ENCODE measurements at regions not wholly inside any gene's neighbourhood (a gene's known extent, or its start where the extent isn't known, plus 50 kb on each side); places are given as distances from the start of the nearest gene placed in this dataset.

- DNase-seq, result no peak
- in situ Hi-C loops (cut with HindIII; ENCODE audit: low pct_ligation_motif_present, low pct_unique_long_range_greater_than_20kb, low sequenced_read_pairs), result no loop called here
Measured at GRCh38 chr13:107586216-107586615, 629.1 kb downstream of the LIG4 start.

GRCh38 chr13:107585469-107586180, 629.7 kb downstream of the LIG4 start:
- in situ Hi-C loops (cut with HindIII; ENCODE audit: low pct_ligation_motif_present, low pct_unique_long_range_greater_than_20kb, low sequenced_read_pairs), result no loop called here
- DNase-seq, result no peak

GRCh38 chr13:107582171-107582570, 633.2 kb downstream of the LIG4 start:
- DNase-seq, result no peak
- in situ Hi-C loops (cut with HindIII; ENCODE audit: low pct_ligation_motif_present, low pct_unique_long_range_greater_than_20kb, low sequenced_read_pairs), result no loop called here

GRCh38 chr13:107580741-107581412, 634.5 kb downstream of the LIG4 start:
- no peak for DNase-seq
- in situ Hi-C loops (cut with HindIII; ENCODE audit: low pct_ligation_motif_present, low pct_unique_long_range_greater_than_20kb, low sequenced_read_pairs), result no loop called here

GRCh38 chr13:107576430-107576829, 638.9 kb downstream of the LIG4 start:
- no peak for DNase-seq
- in situ Hi-C loops (cut with HindIII; ENCODE audit: low pct_ligation_motif_present, low pct_unique_long_range_greater_than_20kb, low sequenced_read_pairs), result no loop called here

GRCh38 chr13:107574517-107575210, 640.7 kb downstream of the LIG4 start:
- in situ Hi-C loops (cut with HindIII; ENCODE audit: low pct_ligation_motif_present, low pct_unique_long_range_greater_than_20kb, low sequenced_read_pairs), result no loop called here
- no peak for DNase-seq

GRCh38 chr13:107573184-107573583, 642.2 kb downstream of the LIG4 start:
- in situ Hi-C loops (cut with HindIII; ENCODE audit: low pct_ligation_motif_present, low pct_unique_long_range_greater_than_20kb, low sequenced_read_pairs), result no loop called here
- DNase-seq, result no peak

GRCh38 chr13:107572156-107572555, 643.2 kb downstream of the LIG4 start:
- no peak for DNase-seq
- in situ Hi-C loops (cut with HindIII; ENCODE audit: low pct_ligation_motif_present, low pct_unique_long_range_greater_than_20kb, low sequenced_read_pairs), result no loop called here

- in situ Hi-C loops (cut with HindIII; ENCODE audit: low pct_ligation_motif_present, low pct_unique_long_range_greater_than_20kb, low sequenced_read_pairs), result no loop called here
Measured at GRCh38 chr13:107568181-107568580, 647.2 kb downstream of the LIG4 start.

GRCh38 chr13:107563099-107563925, 652.0 kb downstream of the LIG4 start:
- in situ Hi-C loops (cut with HindIII; ENCODE audit: low pct_ligation_motif_present, low pct_unique_long_range_greater_than_20kb, low sequenced_read_pairs), result no loop called here
- no peak for DNase-seq

More at GRCh38 chr13:107568181-107568580, 647.2 kb downstream of the LIG4 start:
- no peak for DNase-seq

- DNase-seq, result no peak
- in situ Hi-C loops (cut with HindIII; ENCODE audit: low pct_ligation_motif_present, low pct_unique_long_range_greater_than_20kb, low sequenced_read_pairs), result no loop called here
Measured at GRCh38 chr13:107562203-107562602, 653.1 kb downstream of the LIG4 start.

GRCh38 chr13:107554460-107554859, 660.9 kb downstream of the LIG4 start:
- in situ Hi-C loops (cut with HindIII; ENCODE audit: low pct_ligation_motif_present, low pct_unique_long_range_greater_than_20kb, low sequenced_read_pairs), result no loop called here

GRCh38 chr13:107553838-107554237, 661.5 kb downstream of the LIG4 start:
- no peak for DNase-seq

More at GRCh38 chr13:107554460-107554859, 660.9 kb downstream of the LIG4 start:
- DNase-seq, result no peak

GRCh38 chr13:107551521-107551920, 663.8 kb downstream of the LIG4 start:
- DNase-seq, result no peak
- in situ Hi-C loops (cut with HindIII; ENCODE audit: low pct_ligation_motif_present, low pct_unique_long_range_greater_than_20kb, low sequenced_read_pairs), result no loop called here

More at GRCh38 chr13:107553838-107554237, 661.5 kb downstream of the LIG4 start:
- in situ Hi-C loops (cut with HindIII; ENCODE audit: low pct_ligation_motif_present, low pct_unique_long_range_greater_than_20kb, low sequenced_read_pairs), result no loop called here

GRCh38 chr13:107548338-107548737, 667.0 kb downstream of the LIG4 start:
- in situ Hi-C loops (cut with HindIII; ENCODE audit: low pct_ligation_motif_present, low pct_unique_long_range_greater_than_20kb, low sequenced_read_pairs), result no loop called here
- DNase-seq, result no peak

GRCh38 chr13:107545946-107546502, 669.3 kb downstream of the LIG4 start:
- no peak for DNase-seq
- in situ Hi-C loops (cut with HindIII; ENCODE audit: low pct_ligation_motif_present, low pct_unique_long_range_greater_than_20kb, low sequenced_read_pairs), result no loop called here

- in situ Hi-C loops (cut with HindIII; ENCODE audit: low pct_ligation_motif_present, low pct_unique_long_range_greater_than_20kb, low sequenced_read_pairs), result no loop called here
- DNase-seq, result peak; percentile 19
Measured at GRCh38 chr13:107534548-107534947, 680.8 kb downstream of the LIG4 start.

- no peak for DNase-seq
- in situ Hi-C loops (cut with HindIII; ENCODE audit: low pct_ligation_motif_present, low pct_unique_long_range_greater_than_20kb, low sequenced_read_pairs), result no loop called here
Measured at GRCh38 chr13:107531816-107532215, 683.5 kb downstream of the LIG4 start.

Data from ACHN (cell line).